Lung (tissue), 11 donors: ENCODE measurements at regions not wholly inside any gene's neighbourhood (a gene's known extent, or its start where the extent isn't known, plus 50 kb on each side); places are given as distances from the start of the nearest gene placed in this dataset.

Experiments
- ATAC-seq: fragments of 200-7000 bp; cut with Tn5 transposase; one replicate; pipeline ENCODE4 v1.9.1; 2020; ENCODE audit warnings: moderate number of reproducible peaks; ENCODE audit not compliant: insufficient read depth, low FRiP score
- DNase-seq, 3 donors: peaks; one replicate each; pipeline ENCODE4 v3.0.0-alpha.2; 2013 to 2017
- H3K27ac ChIP-seq, 2 donors: one replicate each; pipeline ENCODE4 v1.5.1; 2013; ENCODE audit warnings: mild to moderate bottlenecking in 2 of 2, moderate library complexity in 2 of 2, control low read depth in 1 of 2, inconsistent platforms in 1 of 2, low read depth in 1 of 2, low read length in 1 of 2
- H3K27me3 ChIP-seq, 3 donors: one replicate each; pipeline ENCODE4 v1.5.1; 2013; ENCODE audit warnings: low read length in 2 of 3; ENCODE audit not compliant: control insufficient read depth in 3 of 3, insufficient read depth in 3 of 3
- H3K36me3 ChIP-seq, 4 donors: one replicate each; pipeline ENCODE4 v1.5.1; 2013; ENCODE audit warnings: low read length in 4 of 4, mild to moderate bottlenecking in 1 of 4, moderate library complexity in 1 of 4; ENCODE audit not compliant: control insufficient read depth in 4 of 4, insufficient read depth in 4 of 4
- H3K4me1 ChIP-seq, 5 donors: one replicate each; pipeline ENCODE4 v1.5.1; 2013; ENCODE audit warnings: low read length in 5 of 5, mild to moderate bottlenecking in 2 of 5, moderate library complexity in 1 of 5; ENCODE audit not compliant: control insufficient read depth in 5 of 5, insufficient read depth in 5 of 5
- H3K4me3 ChIP-seq: one replicate; pipeline ENCODE4 v1.5.1; 2013; ENCODE audit warnings: mild to moderate bottlenecking, control low read depth, moderate library complexity
- H3K9ac ChIP-seq, 2 donors: one replicate each; pipeline ENCODE4 v1.5.1; 2013; ENCODE audit warnings: low read length in 2 of 2, control low read depth in 1 of 2; ENCODE audit not compliant: insufficient read depth in 1 of 2
- H3K9me3 ChIP-seq, 4 donors: one replicate each; pipeline ENCODE4 v1.5.1; 2013; ENCODE audit warnings: low read length in 3 of 4, mild to moderate bottlenecking in 1 of 4, moderate library complexity in 1 of 4; ENCODE audit not compliant: control insufficient read depth in 4 of 4, insufficient read depth in 3 of 4
- CTCF ChIP-seq: IDR thresholded peaks from 2 replicates; pipeline ENCODE4 v1.5.1; 2012; ENCODE audit warnings: mild to moderate bottlenecking; ENCODE audit errors: control extremely low read depth, extremely low read depth
- WGBS, 2 donors: extraction: QIAGEN DNeasy Blood & Tissue Kit; methylation state at CpG; one replicate each; pipeline ENCODE4 v1.1.7; 2013; 5-methylcytosine and 5-hydroxymethylcytosine counted together
- donor health status: control.
- donor health status: control.
- donor health status: Bipolar disorder and iron deficiency.
- donor health status: healthy.
- donor health status: DM: yes; HTN: yes; CAD: no.

DNA sequence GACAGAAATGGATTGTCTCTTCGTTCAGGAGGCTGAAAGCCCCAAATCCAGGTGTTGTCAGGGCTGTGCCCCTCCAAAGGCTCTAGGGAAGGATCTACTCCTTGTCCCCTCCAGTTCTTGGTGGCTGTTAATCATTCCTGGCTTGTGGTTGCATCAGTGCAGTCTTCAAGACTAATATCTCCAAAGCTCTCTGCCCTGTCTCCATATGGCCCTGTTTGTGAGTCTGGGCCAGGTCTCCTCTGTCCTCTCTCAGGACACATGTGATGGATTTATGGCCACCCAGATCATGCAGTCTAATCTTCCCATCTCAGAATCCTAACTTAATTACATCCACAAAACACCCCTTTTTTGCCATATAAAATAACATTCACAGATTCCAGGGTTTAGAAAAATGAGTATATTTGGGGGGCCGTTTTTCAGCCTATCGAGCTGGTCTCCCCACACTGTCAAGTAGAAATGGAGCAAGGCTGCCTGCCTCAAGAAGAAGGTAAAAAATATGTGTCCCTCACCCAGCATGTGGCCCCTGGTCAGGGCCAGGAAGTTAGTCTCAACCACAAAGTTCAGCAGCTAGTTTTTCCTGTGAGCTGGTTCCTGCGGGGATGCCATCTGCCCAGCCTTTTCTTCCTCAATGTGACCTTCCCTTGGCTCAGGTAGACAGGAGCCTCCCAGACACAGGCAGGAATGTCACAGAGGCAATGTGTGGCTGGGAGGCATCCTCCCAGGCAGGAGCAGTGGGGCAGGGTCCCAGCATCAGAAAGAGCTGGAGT, 509.4 kb downstream of the IRX1 start:
- Histone ChIP-seq H3K36me3 (no peaks in the 10 kb centered on the region), H3K27me3 (peaks cover 0 to 10% (median 0%) of the 10 kb centered on the region in 3 donors), H3K9me3 (peaks cover 0 to 3% (median 0%) of the 10 kb centered on the region in 4 donors), H3K4me1 (no peaks in the 10 kb centered on the region), H3K4me3 (no peak overlapping the region), H3K27ac (no peak overlapping the region), H3K9ac (no peak overlapping the region)
- TF ChIP-seq CTCF, result no peak
- WGBS, 2 donors, result 53 to 69% methylated on average over 4 of the region's 4 CpGs
- ATAC-seq, result no peak
- DNase-seq, result no peak

- no peak for TF ChIP-seq CTCF
- Histone ChIP-seq H3K27ac (no peak overlapping the region), H3K27me3 (no peaks in the 10 kb centered on the region), H3K36me3 (no peaks in the 10 kb centered on the region), H3K4me1 (no peaks in the 10 kb centered on the region), H3K9ac (no peak overlapping the region), H3K9me3 (peaks cover 0 to 3% (median 0%) of the 10 kb centered on the region in 4 donors), H3K4me3 (no peak overlapping the region)
- ATAC-seq, result no peak
- no peak for DNase-seq
- WGBS, 2 donors, result 31 to 44% methylated on average over 1 of the region's 1 CpG
These were observed 513.1 kb downstream of the IRX1 start for GRCh38 chr5:4108690-4109089.

DNA sequence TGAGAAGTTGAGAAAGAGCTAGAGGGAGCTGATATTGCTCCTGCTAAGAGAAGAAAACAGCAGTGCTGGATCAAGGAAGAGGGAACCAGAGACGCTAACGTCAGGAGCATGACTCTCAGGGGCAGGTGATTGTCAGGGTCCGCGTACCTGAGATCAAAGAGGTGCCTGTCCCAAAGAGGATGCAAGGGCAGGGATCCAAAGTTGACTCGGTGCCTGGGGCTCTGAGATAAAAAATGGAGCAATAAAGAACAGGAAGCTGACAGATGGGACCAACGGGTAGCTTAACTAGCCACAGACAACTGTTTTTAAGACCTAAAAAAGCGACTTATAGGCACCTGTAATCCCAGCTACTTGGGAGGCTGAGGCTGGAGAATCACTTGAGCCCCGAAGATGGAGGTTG, 517.8 kb downstream of the IRX1 start:
- Histone ChIP-seq H3K4me1 (no peaks in the 10 kb centered on the region), H3K4me3 (no peak overlapping the region), H3K36me3 (no peaks in the 10 kb centered on the region), H3K27ac (no peak overlapping the region), H3K27me3 (no peaks in the 10 kb centered on the region), H3K9me3 (peaks cover 0 to 7% (median 0%) of the 10 kb centered on the region in 4 donors), H3K9ac (no peak overlapping the region)
- TF ChIP-seq CTCF, result no peak
- WGBS, 2 donors, result 43 to 49% methylated on average over 8 of the region's 8 CpGs
- ATAC-seq (no peak), DNase-seq (no peak)
